ENCODE measurements at regions not wholly inside any gene's neighbourhood (a gene's known extent, or its start where the extent isn't known, plus 50 kb on each side); places are given as distances from the start of the nearest gene placed in this dataset.
"Not testable (repeated sequence)": the region's sequence is repeated elsewhere in the genome, so short reads cannot be mapped to it uniquely, and the experiment has no call there.

DNA sequence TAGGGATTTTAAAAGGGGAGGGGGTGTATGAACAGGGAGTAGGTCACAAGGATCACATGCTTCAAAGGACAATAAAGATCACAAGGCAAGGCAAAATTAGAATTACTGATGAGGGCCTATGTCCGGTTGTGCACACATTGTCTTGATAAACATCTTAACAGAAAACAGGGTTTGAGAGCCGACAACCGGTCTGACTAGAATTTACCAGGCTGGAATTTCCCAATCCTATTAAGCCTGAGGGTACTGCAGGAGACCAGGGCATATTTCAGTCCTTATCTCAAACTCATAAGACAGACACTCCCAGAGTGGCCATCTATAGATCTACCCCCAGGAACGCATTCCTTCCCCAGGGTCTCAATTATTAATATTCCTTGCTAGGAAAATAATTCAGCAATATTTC is 292.9 kb downstream of the NKX6-1 start:
- TF ChIP-seq, protein P1, sequence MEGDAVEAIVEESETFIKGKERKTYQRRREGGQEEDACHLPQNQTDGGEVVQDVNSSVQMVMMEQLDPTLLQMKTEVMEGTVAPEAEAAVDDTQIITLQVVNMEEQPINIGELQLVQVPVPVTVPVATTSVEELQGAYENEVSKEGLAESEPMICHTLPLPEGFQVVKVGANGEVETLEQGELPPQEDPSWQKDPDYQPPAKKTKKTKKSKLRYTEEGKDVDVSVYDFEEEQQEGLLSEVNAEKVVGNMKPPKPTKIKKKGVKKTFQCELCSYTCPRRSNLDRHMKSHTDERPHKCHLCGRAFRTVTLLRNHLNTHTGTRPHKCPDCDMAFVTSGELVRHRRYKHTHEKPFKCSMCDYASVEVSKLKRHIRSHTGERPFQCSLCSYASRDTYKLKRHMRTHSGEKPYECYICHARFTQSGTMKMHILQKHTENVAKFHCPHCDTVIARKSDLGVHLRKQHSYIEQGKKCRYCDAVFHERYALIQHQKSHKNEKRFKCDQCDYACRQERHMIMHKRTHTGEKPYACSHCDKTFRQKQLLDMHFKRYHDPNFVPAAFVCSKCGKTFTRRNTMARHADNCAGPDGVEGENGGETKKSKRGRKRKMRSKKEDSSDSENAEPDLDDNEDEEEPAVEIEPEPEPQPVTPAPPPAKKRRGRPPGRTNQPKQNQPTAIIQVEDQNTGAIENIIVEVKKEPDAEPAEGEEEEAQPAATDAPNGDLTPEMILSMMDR (conservative IDR thresholded peaks at IDR 0.05), result not testable (repeated sequence)
- not testable (repeated sequence) for TF ChIP-seq EZH2 (IDR thresholded peaks at IDR 0.05; ENCODE audit: low read depth)
